Vagina (tissue), 2 donors: ENCODE measurements at regions not wholly inside any gene's neighbourhood (a gene's known extent, or its start where the extent isn't known, plus 50 kb on each side); places are given as distances from the start of the nearest gene placed in this dataset.

Experiments
- CTCF ChIP-seq, 3 experiments: fragments of 450-650 bp in 2 of 3; fragments of 200-600 bp in 1 of 3; sonication (generic) in 1 of 3; IDR thresholded peaks; one replicate each; pipeline ENCODE4 v1.5.1; 2017 to 2019; ENCODE audit warnings: antibody characterized with exemption in 3 of 3, mild to moderate bottlenecking in 2 of 3, moderate library complexity in 2 of 3
- POLR2A ChIP-seq, 2 donors: fragments of 450-650 bp; IDR thresholded peaks; one replicate each; pipeline ENCODE4 v1.6.1; 2017; ENCODE audit warnings: antibody characterized with exemption in 2 of 2, mild to moderate bottlenecking in 2 of 2, moderate library complexity in 2 of 2

GRCh38 chr7:118110178-118110925, 73.6 kb upstream of the LSM8 start:
- no peak for TF ChIP-seq POLR2A (IDR thresholded peaks at IDR 0.05)
- TF ChIP-seq CTCF (IDR thresholded peaks at IDR 0.05) = no peak
